GM21825 (cell line): ENCODE measurements at regions not wholly inside any gene's neighbourhood (a gene's known extent, or its start where the extent isn't known, plus 50 kb on each side); places are given as distances from the start of the nearest gene placed in this dataset.

ENCODE experiments used
- ATAC-seq: cut with Tn5 transposase; IDR thresholded peaks from one replicate; pipeline ENCODE4 v1.9.1; 2021; ENCODE audit warnings: mild to moderate bottlenecking, moderate library complexity; ENCODE audit not compliant: unreplicated experiment

GRCh38 chr18:10404168-10404567 lies 50.3 kb upstream of the APCDD1 start:
- ATAC-seq, result no peak
